GM12875 (cell line): ENCODE measurements at regions not wholly inside any gene's neighbourhood (a gene's known extent, or its start where the extent isn't known, plus 50 kb on each side); places are given as distances from the start of the nearest gene placed in this dataset.

Source experiments
- H3K4me3 ChIP-seq: one replicate; pipeline ENCODE4 v1.5.1; 2011; ENCODE audit warnings: low read depth, low read length, control low read depth
- CTCF ChIP-seq: IDR thresholded peaks from 2 replicates; pipeline ENCODE4 v1.5.1; 2011; ENCODE audit warnings: low read depth, mild to moderate bottlenecking, control low read depth, inconsistent platforms, low read length, moderate library complexity, borderline replicate concordance; ENCODE audit not compliant: insufficient read depth

- TF ChIP-seq CTCF, result no peak
- no peak overlapping the region for H3K4me3 ChIP-seq
Observed at GRCh38 chr5:125708583-125708982, 714.6 kb upstream of the GRAMD2B start.

DNA sequence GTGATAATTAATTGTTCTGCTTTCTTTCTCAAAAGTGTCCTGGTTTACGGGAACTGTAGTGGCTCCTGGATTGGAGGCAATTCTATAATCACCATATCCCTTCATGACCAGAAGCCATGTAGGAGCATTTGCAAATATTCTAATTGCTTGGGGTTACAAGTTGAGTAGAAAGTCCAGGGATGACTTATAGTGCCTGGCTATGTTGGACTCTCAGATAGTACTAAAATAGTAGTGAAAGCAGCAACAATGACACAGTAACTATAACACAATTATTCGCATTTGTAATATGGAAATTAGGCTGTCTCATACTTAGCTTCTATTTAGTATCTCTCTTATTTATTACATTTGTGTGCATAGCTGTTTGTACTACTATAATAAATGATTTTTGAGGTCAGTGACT is 712.5 kb upstream of the GRAMD2B start:
- TF ChIP-seq CTCF, result no peak
- H3K4me3 ChIP-seq, result no peak overlapping the region

- TF ChIP-seq CTCF, result no peak
- H3K4me3 ChIP-seq, result no peak overlapping the region
Observed at GRCh38 chr5:125712397-125712796, 710.8 kb upstream of the GRAMD2B start.

DNA sequence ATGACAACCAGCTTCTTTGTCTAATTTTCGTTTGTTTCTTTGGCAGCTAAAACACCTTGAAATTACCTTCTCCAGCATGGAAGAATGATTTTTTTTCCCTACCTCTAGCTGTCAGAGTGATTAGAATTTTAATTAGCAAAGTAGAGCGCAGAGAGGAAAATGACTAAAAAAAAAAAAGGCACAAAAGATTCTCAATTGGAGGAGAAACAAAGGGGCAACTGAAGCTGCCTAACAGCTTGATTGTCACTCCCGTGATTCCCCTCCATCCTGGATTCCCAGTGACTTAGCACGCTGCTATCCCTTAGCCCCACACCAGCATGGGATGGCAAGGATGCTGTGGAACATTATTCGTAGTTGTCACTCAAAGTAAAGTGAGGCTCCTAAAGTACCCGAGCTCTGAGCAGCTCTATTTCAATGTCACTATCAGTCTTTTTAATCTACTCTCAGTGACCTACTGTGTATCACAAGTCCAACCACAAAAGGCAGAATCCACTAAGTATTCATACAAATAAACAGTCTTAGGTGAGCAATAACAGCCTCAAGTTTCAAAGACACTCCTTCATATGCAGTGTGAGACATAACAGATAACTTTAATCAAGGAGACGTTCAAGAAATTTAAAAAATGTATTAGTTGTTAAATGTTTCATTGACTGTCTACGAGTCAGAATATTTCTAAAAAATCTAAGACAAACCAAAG is 710.0 kb upstream of the GRAMD2B start:
- TF ChIP-seq CTCF, result no peak
- H3K4me3 ChIP-seq, result no peak overlapping the region

- TF ChIP-seq CTCF, result no peak
- H3K4me3 ChIP-seq, result no peak overlapping the region
Observed at GRCh38 chr5:125715216-125715615, 708.0 kb upstream of the GRAMD2B start.

- TF ChIP-seq CTCF, result no peak
- H3K4me3 ChIP-seq, result no peak overlapping the region
Observed at GRCh38 chr5:125717209-125717608, 706.0 kb upstream of the GRAMD2B start.

DNA sequence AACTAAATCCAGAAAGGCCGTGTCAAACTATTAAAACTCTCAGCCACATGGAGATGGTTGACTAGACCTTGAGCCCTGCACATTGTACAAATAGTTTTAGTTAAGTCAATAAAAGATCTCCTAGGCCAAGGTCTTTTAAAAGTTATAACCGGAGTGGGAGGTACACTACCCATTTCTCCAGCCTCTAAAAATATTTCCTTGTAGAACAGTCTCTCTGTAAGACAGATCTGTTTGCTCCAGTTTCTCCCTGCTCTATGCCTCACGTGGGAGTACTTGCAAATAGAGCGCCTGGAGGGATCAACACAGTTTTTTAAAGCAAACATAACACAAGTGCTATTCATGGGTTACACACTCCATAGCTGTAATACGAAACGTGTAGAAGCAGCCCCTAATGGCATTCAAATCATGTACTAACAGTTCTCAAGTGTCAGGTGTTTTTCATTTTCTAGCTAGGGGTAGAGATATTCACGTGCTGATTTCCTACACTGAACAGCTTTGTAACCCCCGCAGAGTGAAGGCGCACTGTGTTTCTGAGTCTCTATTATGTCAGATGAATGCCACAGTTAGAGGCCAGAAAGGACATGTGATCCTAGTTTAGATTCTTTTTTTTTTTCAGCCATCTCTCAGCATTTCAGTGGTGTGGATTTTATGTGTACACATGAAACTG is 703.4 kb upstream of the GRAMD2B start:
- TF ChIP-seq CTCF, result no peak
- no peak overlapping the region for H3K4me3 ChIP-seq
